ENCODE measurements at regions not wholly inside any gene's neighbourhood (a gene's known extent, or its start where the extent isn't known, plus 50 kb on each side); places are given as distances from the start of the nearest gene placed in this dataset.
A peak's percentile ranks its signal among the peaks of the same experiment; 100 is the strongest.

DNA sequence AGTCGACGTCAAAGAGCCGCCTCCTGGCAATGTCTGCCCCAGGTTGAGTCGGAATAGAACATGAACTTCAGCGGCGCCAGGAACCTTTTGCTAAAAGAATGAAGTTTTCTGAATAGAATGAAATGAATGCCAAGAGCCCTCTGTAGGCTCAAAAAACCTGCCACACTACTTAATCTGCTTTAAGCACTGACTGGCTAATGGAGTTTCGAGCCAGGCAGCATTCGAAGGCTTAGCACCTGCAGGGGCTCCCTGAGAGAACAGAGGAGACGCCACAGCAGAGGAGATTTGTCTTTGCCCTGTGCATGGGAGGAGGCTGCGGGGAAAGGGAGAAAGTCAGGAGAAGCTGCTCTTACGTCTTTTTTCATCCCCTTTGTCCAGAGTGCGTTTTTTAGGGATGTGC lies 641.7 kb downstream of the AJAP1 start:
- Mint-ChIP-seq H3K9me3 (no peaks in the 10 kb centered on the region), H3K27me3 (peaks cover 4% of the 10 kb centered on the region), H3K4me1 (ENCODE audit: low read depth) (peaks cover 1% of the 10 kb centered on the region), H3K36me3 (ENCODE audit: low read depth) (no peaks in the 10 kb centered on the region), H3K27ac (no peak overlapping the region), H3K4me3 (no peak overlapping the region)
- DNase-seq, result no peak

DNA sequence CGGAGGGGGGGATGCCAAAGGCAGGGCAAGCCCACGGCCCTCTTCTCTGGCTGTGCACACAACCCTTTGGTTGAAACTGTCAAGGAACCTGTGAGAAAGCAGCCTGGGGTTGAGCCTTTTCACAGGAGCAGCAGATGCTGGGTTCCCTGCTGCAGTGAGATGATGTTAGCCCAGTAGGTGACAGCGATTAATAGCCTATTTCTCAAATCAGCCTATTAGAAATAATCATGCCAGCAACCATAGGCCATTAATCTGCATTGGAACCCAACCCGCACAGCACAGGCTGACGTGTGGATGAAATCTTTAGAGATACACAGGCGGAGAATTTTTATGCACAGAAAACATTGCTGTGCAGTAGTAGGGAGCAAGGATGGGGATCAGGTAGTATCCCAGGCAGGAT lies 637.5 kb downstream of the AJAP1 start:
- H3K4me1 Mint-ChIP-seq (ENCODE audit: low read depth), result peaks cover 5% of the 10 kb centered on the region
- no peak overlapping the region for H3K4me3 Mint-ChIP-seq
- peaks cover 4% of the 10 kb centered on the region for H3K27me3 Mint-ChIP-seq
- H3K9me3 Mint-ChIP-seq, result no peaks in the 10 kb centered on the region
- no peaks in the 10 kb centered on the region for H3K36me3 Mint-ChIP-seq (ENCODE audit: low read depth)
- DNase-seq, result no peak
- no peak overlapping the region for H3K27ac Mint-ChIP-seq

GRCh38 chr1:5287178-5288150 lies 633.1 kb downstream of the AJAP1 start:
- no peaks in the 10 kb centered on the region for H3K36me3 Mint-ChIP-seq (ENCODE audit: low read depth)

GRCh38 chr1:5286244-5286643 lies 631.8 kb downstream of the AJAP1 start:
- DNase-seq, result peak; percentile 54
- H3K4me1 Mint-ChIP-seq (ENCODE audit: low read depth), result peaks cover 14% of the 10 kb centered on the region
- no peak overlapping the region for H3K27ac Mint-ChIP-seq
- H3K9me3 Mint-ChIP-seq, result no peaks in the 10 kb centered on the region
- H3K4me3 Mint-ChIP-seq, result no peak overlapping the region
- no peaks in the 10 kb centered on the region for H3K27me3 Mint-ChIP-seq
- H3K36me3 Mint-ChIP-seq (ENCODE audit: low read depth), result no peaks in the 10 kb centered on the region

More at GRCh38 chr1:5287178-5288150, 633.1 kb downstream of the AJAP1 start:
- H3K9me3 Mint-ChIP-seq, result no peaks in the 10 kb centered on the region
- H3K4me3 Mint-ChIP-seq, result no peak overlapping the region
- no peaks in the 10 kb centered on the region for H3K27me3 Mint-ChIP-seq
- peaks cover 14% of the 10 kb centered on the region for H3K4me1 Mint-ChIP-seq (ENCODE audit: low read depth)
- DNase-seq, result no peak
- no peak overlapping the region for H3K27ac Mint-ChIP-seq

DNA sequence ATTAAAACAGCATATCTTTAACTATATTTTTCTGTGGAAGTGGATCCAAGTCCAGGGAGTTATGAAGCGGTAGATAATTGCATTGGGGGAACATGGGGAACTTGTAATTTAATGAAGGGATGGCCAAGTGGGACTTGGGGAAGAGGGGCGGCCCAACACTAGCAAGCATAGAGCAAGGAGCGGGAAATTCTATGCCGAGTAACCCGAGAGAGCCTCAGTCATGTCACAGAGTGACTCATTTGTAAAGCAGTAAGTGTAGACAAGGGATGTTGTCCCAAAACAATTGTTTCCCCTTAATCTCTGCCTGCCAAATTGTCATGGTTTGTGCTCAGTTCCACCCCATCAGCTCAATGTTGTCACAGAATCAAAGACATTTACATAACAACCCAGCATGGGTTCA lies 620.1 kb downstream of the AJAP1 start:
- Mint-ChIP-seq H3K4me1 (ENCODE audit: low read depth) (peaks cover 3% of the 10 kb centered on the region), H3K4me3 (no peak overlapping the region), H3K9me3 (no peaks in the 10 kb centered on the region), H3K27ac (no peak overlapping the region), H3K36me3 (ENCODE audit: low read depth) (no peaks in the 10 kb centered on the region), H3K27me3 (no peaks in the 10 kb centered on the region)
- no peak for DNase-seq

DNA sequence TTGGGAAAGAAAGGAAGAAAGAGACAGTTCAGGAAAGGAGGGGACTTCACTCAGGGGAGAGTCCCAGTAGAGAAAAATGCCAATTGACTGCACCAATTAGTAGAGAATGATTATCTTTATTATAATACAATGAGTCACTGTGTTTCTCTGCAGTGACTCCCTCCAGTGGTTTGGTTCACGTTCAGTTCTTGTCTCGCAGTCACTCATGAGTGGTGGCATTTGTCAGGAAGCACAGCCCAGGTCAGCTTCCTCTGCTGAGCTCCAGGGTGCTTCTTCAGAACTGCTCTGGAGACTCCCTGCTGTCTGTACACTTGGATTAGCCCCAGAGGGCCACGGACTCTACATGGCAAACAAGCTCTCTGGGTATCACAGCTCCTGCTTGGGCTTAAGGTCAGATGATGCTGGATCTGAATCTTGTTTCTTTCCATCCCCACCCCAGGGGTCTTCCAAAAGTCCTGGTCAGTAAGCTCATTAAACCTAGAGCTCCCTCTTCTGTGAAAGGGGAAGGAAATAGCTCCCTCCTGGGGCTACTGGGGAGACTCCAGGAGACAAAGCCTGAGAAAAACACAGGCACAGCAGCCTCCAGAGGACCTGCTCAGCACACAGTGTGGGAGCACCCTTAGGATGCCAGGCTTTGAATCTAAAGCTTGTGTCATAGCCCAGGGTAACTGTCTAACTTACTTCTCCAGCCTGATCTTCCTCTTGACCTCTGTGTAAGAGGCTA lies 619.0 kb downstream of the AJAP1 start:
- Mint-ChIP-seq H3K27ac (no peak overlapping the region), H3K36me3 (ENCODE audit: low read depth) (no peaks in the 10 kb centered on the region), H3K27me3 (peaks cover 3% of the 10 kb centered on the region), H3K4me3 (no peak overlapping the region), H3K9me3 (no peaks in the 10 kb centered on the region), H3K4me1 (ENCODE audit: low read depth) (peaks cover 3% of the 10 kb centered on the region)
- no peak for DNase-seq

DNA sequence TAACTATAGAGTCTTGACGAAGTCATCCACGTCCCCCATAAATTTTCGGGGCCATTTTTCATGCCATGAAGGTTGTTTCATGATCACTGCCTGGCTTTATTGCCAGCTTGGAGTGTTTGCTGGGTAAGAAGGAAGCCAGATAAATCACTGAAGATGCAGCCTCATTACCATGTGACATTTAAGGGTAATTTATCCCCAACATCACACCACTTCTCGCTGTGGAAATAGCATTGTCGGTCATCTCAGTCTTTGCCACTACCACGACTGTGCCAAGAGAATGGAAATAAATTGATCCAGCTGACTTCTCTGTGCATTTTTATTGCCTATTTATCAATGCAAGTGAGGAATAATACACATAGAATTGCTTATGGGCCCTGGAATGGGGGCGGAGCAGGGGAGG lies 617.9 kb downstream of the AJAP1 start:
- H3K4me3 Mint-ChIP-seq, result no peak overlapping the region
- no peak for DNase-seq
- peaks cover 3% of the 10 kb centered on the region for H3K4me1 Mint-ChIP-seq (ENCODE audit: low read depth)
- no peaks in the 10 kb centered on the region for H3K9me3 Mint-ChIP-seq
- no peaks in the 10 kb centered on the region for H3K36me3 Mint-ChIP-seq (ENCODE audit: low read depth)
- H3K27ac Mint-ChIP-seq, result no peak overlapping the region
- H3K27me3 Mint-ChIP-seq, result peaks cover 3% of the 10 kb centered on the region

- H3K9me3 Mint-ChIP-seq, result no peaks in the 10 kb centered on the region
- no peak overlapping the region for H3K27ac Mint-ChIP-seq
- DNase-seq, result no peak
- no peaks in the 10 kb centered on the region for H3K36me3 Mint-ChIP-seq (ENCODE audit: low read depth)
- no peak overlapping the region for H3K4me3 Mint-ChIP-seq
- H3K27me3 Mint-ChIP-seq, result peaks cover 3% of the 10 kb centered on the region
- H3K4me1 Mint-ChIP-seq (ENCODE audit: low read depth), result peaks cover 3% of the 10 kb centered on the region
Observed at GRCh38 chr1:5271264-5271663, 616.9 kb downstream of the AJAP1 start.

DNA sequence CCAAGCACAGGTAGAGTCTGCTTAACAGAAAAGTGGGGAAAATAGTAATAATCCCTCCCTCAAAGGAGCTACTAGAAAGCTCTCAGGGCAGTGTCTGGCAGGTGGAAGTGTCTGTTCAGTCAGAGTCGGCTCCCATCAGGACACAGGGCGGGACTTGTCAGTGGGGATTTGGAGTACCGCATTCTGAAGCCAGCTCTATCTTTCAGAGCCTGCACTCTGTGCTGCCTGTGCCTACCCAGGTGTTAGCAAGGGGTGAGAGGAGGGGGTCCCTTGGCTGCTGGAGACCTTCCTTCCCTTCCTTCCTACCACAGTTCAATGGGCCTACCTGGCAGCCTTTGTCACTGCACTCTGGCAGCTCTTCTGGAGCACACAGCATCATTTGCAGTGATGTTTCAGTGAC lies 615.5 kb downstream of the AJAP1 start:
- Mint-ChIP-seq H3K9me3 (no peaks in the 10 kb centered on the region), H3K4me3 (no peak overlapping the region), H3K4me1 (ENCODE audit: low read depth) (peaks cover 3% of the 10 kb centered on the region), H3K27me3 (peaks cover 8% of the 10 kb centered on the region), H3K27ac (no peak overlapping the region), H3K36me3 (ENCODE audit: low read depth) (no peaks in the 10 kb centered on the region)
- DNase-seq, result no peak

DNA sequence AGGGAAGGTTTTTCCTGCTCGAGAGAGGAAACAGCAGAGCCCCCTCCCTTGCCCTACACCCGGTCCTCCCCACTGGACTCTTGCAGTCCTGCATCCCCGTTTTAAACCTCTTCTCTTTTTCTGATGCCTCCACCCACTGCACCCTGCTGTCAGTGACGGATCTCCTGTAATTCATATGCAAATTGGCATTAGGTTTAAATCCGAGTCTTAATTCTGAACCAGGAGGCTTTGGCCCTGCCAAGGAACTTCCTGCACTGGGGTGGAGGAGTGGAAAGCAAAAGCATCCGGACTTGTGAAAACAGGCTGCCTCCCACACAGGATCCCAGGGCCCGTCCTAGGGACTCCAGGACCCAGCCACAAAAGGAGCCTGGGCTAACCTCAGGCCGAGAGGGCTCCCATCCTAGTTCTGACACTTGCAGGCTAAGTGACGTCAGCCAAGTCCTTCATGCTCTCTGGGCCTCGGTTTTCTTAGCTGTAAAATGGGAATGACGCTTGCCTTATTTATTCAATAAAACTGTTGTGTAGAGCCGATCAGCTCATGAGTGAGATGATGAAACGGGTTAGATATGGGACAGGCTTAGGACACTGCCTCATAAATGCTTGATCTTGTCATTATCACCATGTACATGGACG lies 613.3 kb downstream of the AJAP1 start:
- Mint-ChIP-seq H3K9me3 (peaks cover 10% of the 10 kb centered on the region), H3K27ac (no peak overlapping the region), H3K27me3 (peaks cover 10% of the 10 kb centered on the region), H3K4me1 (ENCODE audit: low read depth) (no peaks in the 10 kb centered on the region), H3K4me3 (no peak overlapping the region), H3K36me3 (ENCODE audit: low read depth) (no peaks in the 10 kb centered on the region)
- no peak for DNase-seq

- H3K36me3 Mint-ChIP-seq (ENCODE audit: low read depth), result no peaks in the 10 kb centered on the region
- no peaks in the 10 kb centered on the region for H3K4me1 Mint-ChIP-seq (ENCODE audit: low read depth)
- no peak for DNase-seq
- H3K4me3 Mint-ChIP-seq, result no peak overlapping the region
- H3K9me3 Mint-ChIP-seq, result peaks cover 10% of the 10 kb centered on the region
- H3K27me3 Mint-ChIP-seq, result peaks cover 10% of the 10 kb centered on the region
- H3K27ac Mint-ChIP-seq, result no peak overlapping the region
Observed at GRCh38 chr1:5265438-5266075, 611.1 kb downstream of the AJAP1 start.

- Mint-ChIP-seq H3K4me1 (ENCODE audit: low read depth) (no peaks in the 10 kb centered on the region), H3K4me3 (no peak overlapping the region), H3K9me3 (peaks cover 13% of the 10 kb centered on the region), H3K27me3 (peaks cover 10% of the 10 kb centered on the region), H3K36me3 (ENCODE audit: low read depth) (peaks cover under 1% of the 10 kb centered on the region), H3K27ac (no peak overlapping the region)
- DNase-seq, result no peak
Observed at GRCh38 chr1:5264476-5264875, 610.1 kb downstream of the AJAP1 start.

DNA sequence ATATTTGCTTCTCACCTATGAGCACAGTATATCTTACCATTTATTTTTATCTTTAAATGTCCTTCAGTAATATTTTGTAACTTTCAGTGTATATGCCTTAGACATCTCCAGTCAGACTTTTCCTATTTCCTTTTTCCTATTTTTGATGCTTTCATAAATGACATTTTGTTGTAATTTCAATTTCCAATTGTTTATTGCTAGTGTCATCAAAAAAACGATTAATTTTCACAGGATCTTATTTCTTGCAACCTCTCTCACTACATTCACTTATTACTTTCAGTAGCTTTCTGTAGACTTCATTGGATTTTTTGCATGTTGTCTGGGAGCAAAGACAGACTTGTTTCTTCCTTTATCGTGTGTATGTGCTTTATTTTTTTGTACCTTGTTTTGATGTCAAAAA lies 602.4 kb downstream of the AJAP1 start:
- no peak for DNase-seq
- no peak overlapping the region for H3K27ac Mint-ChIP-seq
- H3K36me3 Mint-ChIP-seq (ENCODE audit: low read depth), result peaks cover 5% of the 10 kb centered on the region
- peaks cover 17% of the 10 kb centered on the region for H3K9me3 Mint-ChIP-seq
- no peaks in the 10 kb centered on the region for H3K27me3 Mint-ChIP-seq
- H3K4me1 Mint-ChIP-seq (ENCODE audit: low read depth), result no peaks in the 10 kb centered on the region
- H3K4me3 Mint-ChIP-seq, result no peak overlapping the region

GRCh38 chr1:5254975-5255374 lies 600.6 kb downstream of the AJAP1 start:
- Mint-ChIP-seq H3K36me3 (ENCODE audit: low read depth) (peaks cover 5% of the 10 kb centered on the region), H3K27me3 (no peaks in the 10 kb centered on the region), H3K4me1 (ENCODE audit: low read depth) (no peaks in the 10 kb centered on the region), H3K9me3 (peaks cover 17% of the 10 kb centered on the region), H3K27ac (no peak overlapping the region), H3K4me3 (no peak overlapping the region)
- DNase-seq, result no peak

Measured in activated T-cell treated with anti-CD3 and anti-CD28 coated beads, Interleukin-2, amount 50 U/mL, for 24 hours (primary cell).